ENCODE measurements at regions not wholly inside any gene's neighbourhood (a gene's known extent, or its start where the extent isn't known, plus 50 kb on each side); places are given as distances from the start of the nearest gene placed in this dataset.

DNA sequence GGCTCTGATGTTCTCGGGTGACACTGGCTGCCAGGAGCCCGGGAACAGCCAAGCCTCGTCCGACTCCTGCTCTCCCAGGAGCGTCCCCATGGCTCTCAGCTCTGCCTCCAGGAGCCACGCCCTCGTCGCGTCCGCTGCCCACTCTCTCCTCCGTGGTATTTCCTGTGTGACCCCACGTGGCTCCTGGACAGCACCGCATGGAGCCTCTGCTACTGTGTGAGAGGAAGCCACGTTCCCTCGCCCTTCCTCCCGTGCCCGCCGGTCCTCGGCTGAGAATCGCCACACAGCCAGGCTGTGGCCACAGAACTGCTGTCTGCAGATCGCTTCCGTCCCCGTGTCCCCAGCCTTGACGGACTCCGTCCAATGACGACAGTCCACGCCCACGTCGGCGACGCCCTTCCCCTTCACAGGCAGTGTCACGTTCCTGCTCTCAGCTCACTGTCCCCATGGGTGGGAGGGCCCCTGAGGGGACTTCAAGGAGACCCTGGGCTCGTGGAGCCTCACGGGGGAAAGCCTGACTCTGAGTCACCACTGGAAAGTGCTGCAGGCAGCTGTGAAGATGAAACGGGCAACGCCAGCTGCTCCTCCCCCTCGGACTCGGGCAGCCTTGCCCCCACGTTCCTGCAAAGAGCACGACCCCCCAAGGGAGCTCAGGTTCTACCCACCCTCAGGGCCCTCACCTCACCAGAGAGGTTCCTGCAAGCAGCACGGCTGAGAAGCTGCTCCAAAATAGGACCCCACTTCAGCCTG, 458.5 kb downstream of the BRD1 start:
- TF ChIP-seq, protein P1, sequence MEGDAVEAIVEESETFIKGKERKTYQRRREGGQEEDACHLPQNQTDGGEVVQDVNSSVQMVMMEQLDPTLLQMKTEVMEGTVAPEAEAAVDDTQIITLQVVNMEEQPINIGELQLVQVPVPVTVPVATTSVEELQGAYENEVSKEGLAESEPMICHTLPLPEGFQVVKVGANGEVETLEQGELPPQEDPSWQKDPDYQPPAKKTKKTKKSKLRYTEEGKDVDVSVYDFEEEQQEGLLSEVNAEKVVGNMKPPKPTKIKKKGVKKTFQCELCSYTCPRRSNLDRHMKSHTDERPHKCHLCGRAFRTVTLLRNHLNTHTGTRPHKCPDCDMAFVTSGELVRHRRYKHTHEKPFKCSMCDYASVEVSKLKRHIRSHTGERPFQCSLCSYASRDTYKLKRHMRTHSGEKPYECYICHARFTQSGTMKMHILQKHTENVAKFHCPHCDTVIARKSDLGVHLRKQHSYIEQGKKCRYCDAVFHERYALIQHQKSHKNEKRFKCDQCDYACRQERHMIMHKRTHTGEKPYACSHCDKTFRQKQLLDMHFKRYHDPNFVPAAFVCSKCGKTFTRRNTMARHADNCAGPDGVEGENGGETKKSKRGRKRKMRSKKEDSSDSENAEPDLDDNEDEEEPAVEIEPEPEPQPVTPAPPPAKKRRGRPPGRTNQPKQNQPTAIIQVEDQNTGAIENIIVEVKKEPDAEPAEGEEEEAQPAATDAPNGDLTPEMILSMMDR (IDR thresholded peaks at IDR 0.05; ENCODE audit: low read length), result no peak
- no peak for TF ChIP-seq EZH2phosphoT487 (IDR thresholded peaks at IDR 0.05; ENCODE audit: low read length)

Measured in MM.1S (cell line).